Caco-2 (cell line): ENCODE measurements at regions not wholly inside any gene's neighbourhood (a gene's known extent, or its start where the extent isn't known, plus 50 kb on each side); places are given as distances from the start of the nearest gene placed in this dataset.

Source experiments
- BruUV-seq: library from RNA; stranded (reverse); fragments of 400-500 nt; replicated peaks from 2 replicates; lab custom pipeline; 2021; lab: Mats Ljungman, UMichigan
- CTCF ChIA-PET: fragments of 300-600 bp; sonication (Branson Sonifier 250); formaldehyde crosslinking; loops from one replicate; lab custom pipeline; 2022; ENCODE audit warnings: antibody characterized with exemption; lab: Charles Lee
- POLR2A ChIA-PET: fragments of 300-600 bp; sonication (Branson Sonifier 250); formaldehyde crosslinking; loops from one replicate; lab custom pipeline; 2022; ENCODE audit warnings: antibody characterized with exemption; lab: Charles Lee
- DNase-seq, 2 experiments: peaks; one replicate each; pipeline versions ENCODE4 v3.0.0 to v3.0.0-alpha.2; 2020 to 2022
- H3K27me3 ChIP-seq: replicated peaks from 2 replicates; pipeline ENCODE4 v1.6.0; 2011; ENCODE audit warnings: low read length; ENCODE audit not compliant: control insufficient read depth, insufficient read depth
- H3K36me3 ChIP-seq: 2 replicates; pipeline ENCODE4 v1.5.1; 2011; ENCODE audit warnings: low read length; ENCODE audit not compliant: control insufficient read depth, insufficient read depth
- H3K4me1 ChIP-seq: fragments of 250-450 bp; sonication (Bioruptor Pico); 2 replicates; pipeline ENCODE4 v1.5.1; 2020; ENCODE audit warnings: mild to moderate bottlenecking
- H3K4me3 ChIP-seq: 2 replicates; pipeline ENCODE4 v1.5.1; 2011; ENCODE audit warnings: low read depth, mild to moderate bottlenecking, control low read depth, low read length
- H3K9me3 ChIP-seq: fragments of 250-450 bp; sonication (Bioruptor Pico); 2 replicates; pipeline ENCODE4 v1.5.1; 2020; ENCODE audit warnings: mild to moderate bottlenecking, moderate library complexity
- H3K27ac Mint-ChIP-seq: one replicate; pipeline ENCODE4 v1.8.0; 2022; ENCODE audit warnings: mixed read lengths; ENCODE audit not compliant: unreplicated experiment
- H3K27me3 Mint-ChIP-seq: one replicate; pipeline ENCODE4 v1.8.0; 2022; ENCODE audit warnings: mixed read lengths; ENCODE audit not compliant: insufficient read depth, unreplicated experiment
- H3K36me3 Mint-ChIP-seq: one replicate; pipeline ENCODE4 v1.8.0; 2022; ENCODE audit warnings: mild to moderate bottlenecking, mixed read lengths; ENCODE audit not compliant: insufficient read depth, unreplicated experiment
- H3K4me1 Mint-ChIP-seq: one replicate; pipeline ENCODE4 v1.8.0; 2022; ENCODE audit warnings: low read depth, mixed read lengths; ENCODE audit not compliant: unreplicated experiment
- H3K4me3 Mint-ChIP-seq: one replicate; pipeline ENCODE4 v1.8.0; 2022; ENCODE audit warnings: mild to moderate bottlenecking, moderate library complexity, mixed read lengths; ENCODE audit not compliant: unreplicated experiment
- H3K9me3 Mint-ChIP-seq: one replicate; pipeline ENCODE4 v1.8.0; 2022; ENCODE audit warnings: mixed read lengths; ENCODE audit not compliant: unreplicated experiment
- intact Hi-C: fragments of 100-400 bp; cut with micrococcal nuclease; formaldehyde crosslinking; loops from one replicate; pipeline ENCODE4 v1.10.0; 2022; ENCODE audit not compliant: unreplicated experiment
- TF ChIP-seq, protein P1 (sequence below), 2 experiments: fragments of 200-600 bp in 1 of 2; IDR thresholded peaks; 1 replicate in 1 of 2; 2 replicates in 1 of 2; pipeline versions ENCODE4 v1.5.1 to v1.8.0; 2011 to 2022; ENCODE audit warnings: antibody characterized with exemption in 1 of 2, control low read depth in 1 of 2, inconsistent platforms in 1 of 2, low read depth in 1 of 2, low read length in 1 of 2, mild to moderate bottlenecking in 1 of 2, moderate library complexity in 1 of 2; ENCODE audit not compliant: insufficient read depth in 1 of 2, severe bottlenecking in 1 of 2, unreplicated experiment in 1 of 2

DNA sequence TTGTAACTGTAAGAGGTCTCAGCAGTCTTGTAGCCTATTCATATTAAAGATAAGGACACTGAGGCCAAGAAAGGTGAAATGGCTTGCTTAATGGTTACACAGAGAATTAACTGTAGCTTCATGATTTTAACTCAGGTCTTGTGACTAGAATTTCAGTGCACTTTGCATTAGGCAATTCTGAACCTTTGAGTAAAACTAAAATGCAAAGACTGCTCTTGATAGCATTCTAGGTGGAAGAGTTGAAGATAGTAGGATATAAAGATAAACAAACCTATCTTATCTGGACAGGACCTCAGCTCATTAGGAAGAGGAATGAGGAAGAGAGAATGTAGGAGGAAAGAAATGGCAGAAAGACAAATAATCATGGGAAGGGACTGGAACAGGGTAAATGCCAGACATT lies 68.6 kb upstream of the RGL1 start:
- BruUV-seq = no TSS peak
- Histone ChIP-seq H3K4me1 (peaks cover 68% of the 10 kb centered on the region), H3K4me3 (no peak overlapping the region), H3K9me3 (no peaks in the 10 kb centered on the region), H3K36me3 (no peaks in the 10 kb centered on the region), H3K27me3 (no peaks in the 10 kb centered on the region)
- peak overlapping the region; percentile 68 for H3K27ac Mint-ChIP-seq
- POLR2A ChIA-PET = interaction anchor here (0.8 to 1.1 kb wide), 3 partner anchors 17 to 69 kb away, joined by 3 to 4 read pairs (median 3); partner anchors contain the start of gene RGL1
- intact Hi-C loops = loop anchor here (1.0 to 10.0 kb wide), 8 partner anchors 17 to 318 kb away; partner anchors contain the start of genes APOBEC4, RGL1 and TSEN15
- peaks cover 53% of the 10 kb centered on the region for H3K4me1 Mint-ChIP-seq
- H3K9me3 Mint-ChIP-seq = peaks cover 10% of the 10 kb centered on the region
- H3K27me3 Mint-ChIP-seq = no peaks in the 10 kb centered on the region
- peaks cover 13% of the 10 kb centered on the region for H3K36me3 Mint-ChIP-seq
- DNase-seq = peak in 1 of 2 experiments; percentile 54
- CTCF ChIA-PET = interaction anchor here (1.6 kb wide), 1 partner anchor 180 kb away, joined by 8 read pairs; no protein-coding TSS in a partner anchor
- TF ChIP-seq, protein P1, sequence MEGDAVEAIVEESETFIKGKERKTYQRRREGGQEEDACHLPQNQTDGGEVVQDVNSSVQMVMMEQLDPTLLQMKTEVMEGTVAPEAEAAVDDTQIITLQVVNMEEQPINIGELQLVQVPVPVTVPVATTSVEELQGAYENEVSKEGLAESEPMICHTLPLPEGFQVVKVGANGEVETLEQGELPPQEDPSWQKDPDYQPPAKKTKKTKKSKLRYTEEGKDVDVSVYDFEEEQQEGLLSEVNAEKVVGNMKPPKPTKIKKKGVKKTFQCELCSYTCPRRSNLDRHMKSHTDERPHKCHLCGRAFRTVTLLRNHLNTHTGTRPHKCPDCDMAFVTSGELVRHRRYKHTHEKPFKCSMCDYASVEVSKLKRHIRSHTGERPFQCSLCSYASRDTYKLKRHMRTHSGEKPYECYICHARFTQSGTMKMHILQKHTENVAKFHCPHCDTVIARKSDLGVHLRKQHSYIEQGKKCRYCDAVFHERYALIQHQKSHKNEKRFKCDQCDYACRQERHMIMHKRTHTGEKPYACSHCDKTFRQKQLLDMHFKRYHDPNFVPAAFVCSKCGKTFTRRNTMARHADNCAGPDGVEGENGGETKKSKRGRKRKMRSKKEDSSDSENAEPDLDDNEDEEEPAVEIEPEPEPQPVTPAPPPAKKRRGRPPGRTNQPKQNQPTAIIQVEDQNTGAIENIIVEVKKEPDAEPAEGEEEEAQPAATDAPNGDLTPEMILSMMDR (IDR thresholded peaks at IDR 0.05; ENCODE audit: insufficient read depth in 1 of 2, low read depth in 1 of 2, low read length in 1 of 2, severe bottlenecking in 1 of 2, unreplicated experiment in 1 of 2) = no peak
- peak overlapping the region; percentile 48 for H3K4me3 Mint-ChIP-seq

DNA sequence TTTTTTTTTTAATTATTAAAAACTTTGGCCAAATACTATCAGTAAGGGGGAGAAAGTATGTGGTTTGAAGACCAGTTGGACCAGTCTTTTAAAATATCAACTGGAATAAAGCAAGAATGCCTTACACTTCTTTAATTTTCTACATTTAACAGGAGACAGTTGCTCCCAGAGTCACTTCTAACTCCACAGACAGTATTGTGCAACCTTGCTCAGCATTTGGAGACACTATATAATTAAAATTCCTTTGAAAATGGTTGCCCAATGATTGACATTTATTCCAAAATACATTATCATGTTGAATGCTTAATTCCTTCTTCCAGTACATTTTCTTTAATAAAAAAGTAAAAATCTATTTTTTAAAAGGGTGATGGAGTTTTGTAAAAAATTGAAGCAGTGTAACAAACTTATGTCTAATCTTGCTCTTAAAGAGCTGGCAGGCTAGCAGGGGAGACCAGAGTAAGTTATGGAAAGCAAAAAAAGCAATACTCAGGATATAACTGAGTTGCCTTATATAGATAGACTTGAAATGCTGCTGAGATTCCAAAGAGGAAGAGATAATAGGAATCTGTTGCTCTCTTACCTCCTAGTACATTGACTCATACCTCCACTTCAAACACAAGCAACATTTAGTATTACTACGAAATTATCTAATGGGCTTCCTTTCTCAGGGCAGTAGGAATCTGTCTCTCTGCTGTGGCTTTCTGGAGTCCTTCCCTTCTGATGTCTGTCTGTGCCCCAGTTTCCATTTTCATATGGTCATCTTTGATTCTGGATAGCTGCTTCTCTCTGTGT lies 69.7 kb upstream of the RGL1 start:
- Mint-ChIP-seq H3K36me3 (peaks cover 13% of the 10 kb centered on the region), H3K27me3 (no peaks in the 10 kb centered on the region), H3K4me3 (peak overlapping the region; percentile 48), H3K9me3 (no peaks in the 10 kb centered on the region), H3K27ac (peak overlapping the region; percentile 68), H3K4me1 (peaks cover 60% of the 10 kb centered on the region)
- peak in 1 of 2 experiments; percentile 16 for DNase-seq
- intact Hi-C loops = loop anchor here (5.0 to 10.0 kb wide), 2 partner anchors 83 to 320 kb away; partner anchors contain the start of genes APOBEC4 and TSEN15
- H3K36me3 ChIP-seq = no peaks in the 10 kb centered on the region
- no peaks in the 10 kb centered on the region for H3K9me3 ChIP-seq
- no peak overlapping the region for H3K4me3 ChIP-seq
- ChIA-PET POLR2A (interaction anchor here (0.8 to 1.1 kb wide), 2 partner anchors 16 to 24 kb away, joined by 3 to 4 read pairs; no protein-coding TSS in a partner anchor), CTCF (interaction anchor here (0.7 to 1.6 kb wide), 3 partner anchors 12 to 181 kb away, joined by 3 to 8 read pairs (median 3); no protein-coding TSS in a partner anchor)
- TF ChIP-seq, protein P1 (IDR thresholded peaks at IDR 0.05; ENCODE audit: insufficient read depth in 1 of 2, low read depth in 1 of 2, low read length in 1 of 2, severe bottlenecking in 1 of 2, unreplicated experiment in 1 of 2) = no peak
- no peaks in the 10 kb centered on the region for H3K27me3 ChIP-seq
- peaks cover 79% of the 10 kb centered on the region for H3K4me1 ChIP-seq
- no TSS peak for BruUV-seq

DNA sequence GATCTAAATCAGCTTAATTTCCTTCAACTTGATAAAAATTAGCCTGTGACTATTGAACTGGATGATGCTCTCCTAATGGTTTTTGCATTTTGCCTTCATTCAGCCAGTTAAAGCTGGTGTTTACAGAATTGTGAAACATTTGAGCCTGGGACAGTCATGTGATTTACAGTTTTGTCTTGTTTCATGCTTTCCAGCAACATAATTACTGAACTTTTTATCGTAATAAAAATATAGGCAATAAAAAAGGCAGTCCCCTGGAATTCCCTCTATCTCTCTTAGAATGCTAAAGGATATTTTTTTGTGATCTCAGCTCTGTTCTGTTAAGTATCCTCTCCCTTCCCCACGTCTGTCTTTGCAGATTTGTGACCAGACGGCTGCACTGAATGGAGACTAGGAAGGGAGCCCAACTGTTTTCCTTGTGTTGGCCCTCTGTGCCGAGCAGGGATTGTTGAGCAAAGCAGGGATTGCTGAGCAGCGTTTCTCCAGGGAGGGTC lies 70.3 kb upstream of the RGL1 start:
- CTCF ChIA-PET = interaction anchor here (0.7 to 1.5 kb wide), 2 partner anchors 11 to 108 kb away, joined by 3 read pairs; no protein-coding TSS in a partner anchor
- peaks cover 60% of the 10 kb centered on the region for H3K4me1 Mint-ChIP-seq

More for the DNA sequence above, 70.3 kb upstream of the RGL1 start:
- Mint-ChIP-seq H3K4me3 (peak overlapping the region; percentile 25), H3K36me3 (peaks cover 13% of the 10 kb centered on the region), H3K27ac (peak overlapping the region; percentile 68), H3K27me3 (no peaks in the 10 kb centered on the region), H3K9me3 (no peaks in the 10 kb centered on the region)
- TF ChIP-seq, protein P1 (IDR thresholded peaks at IDR 0.05; ENCODE audit: insufficient read depth in 1 of 2, low read depth in 1 of 2, low read length in 1 of 2, severe bottlenecking in 1 of 2, unreplicated experiment in 1 of 2) = no peak
- Histone ChIP-seq H3K27me3 (no peaks in the 10 kb centered on the region), H3K9me3 (no peaks in the 10 kb centered on the region), H3K36me3 (no peaks in the 10 kb centered on the region), H3K4me1 (peaks cover 82% of the 10 kb centered on the region), H3K4me3 (no peak overlapping the region)
- BruUV-seq = no TSS peak
- POLR2A ChIA-PET = no interaction called here
- intact Hi-C loops = loop anchor here (5.0 to 10.0 kb wide), 2 partner anchors 82 to 320 kb away; partner anchors contain the start of genes APOBEC4 and TSEN15
- DNase-seq = peak; percentile 39 to 42
